HCT116 (cell line): ENCODE measurements at regions not wholly inside any gene's neighbourhood (a gene's known extent, or its start where the extent isn't known, plus 50 kb on each side); places are given as distances from the start of the nearest gene placed in this dataset.

ENCODE experiments used
- ATAC-seq: fragments of 200-7000 bp; cut with Tn5 transposase; 2 replicates; pipeline ENCODE4 v1.9.1; 2020; ENCODE audit warnings: mild to moderate bottlenecking, moderate library complexity
- BruUV-seq: library from RNA; stranded (reverse); fragments of 400-500 nt; replicated peaks from 2 replicates; lab custom pipeline; 2021; lab: Mats Ljungman, UMichigan
- CTCF ChIA-PET: fragments of 300-600 bp; sonication (Branson Sonifier 250); formaldehyde crosslinking; loops from one replicate; lab custom pipeline; 2021; ENCODE audit warnings: antibody characterized with exemption; lab: Charles Lee
- POLR2A ChIA-PET: fragments of 300-600, 350-600 bp; sonication (Branson Sonifier 250); formaldehyde crosslinking; loops from one replicate; lab custom pipeline; 2021; ENCODE audit warnings: antibody characterized with exemption; lab: Charles Lee
- RAD21 ChIA-PET, 2 experiments: fragments of 300-600 bp; sonication (Branson Sonifier 250); formaldehyde crosslinking; loops; one replicate each; lab custom pipeline; 2023; ENCODE audit warnings: low total read pairs in 2 of 2; ENCODE audit not compliant: uncharacterized antibody in 2 of 2, unreplicated experiment in 2 of 2, low non-redundant PET in 1 of 2; lab: Charles Lee
- DNase-seq: peaks from one replicate; pipeline ENCODE4 v3.0.0-alpha.2; 2010; ENCODE audit warnings: low read depth, low spot score
- H2AFZ ChIP-seq: fragments of 200-600 bp; shearing (Covaris generic), sonication (generic); 2 replicates; pipeline ENCODE4 v1.6.1; 2017; ENCODE audit warnings: low read depth, mixed run types, mixed read lengths, antibody characterized with exemption, low read length; ENCODE audit not compliant: poor library complexity, severe bottlenecking
- H3K27ac ChIP-seq: 2 replicates; pipeline ENCODE4 v1.5.1; 2012; ENCODE audit warnings: low read depth, low read length
- H3K27me3 ChIP-seq: fragments of 200-600 bp; sonication (generic); 2 replicates; pipeline ENCODE4 v1.6.1; 2016; ENCODE audit warnings: mixed run types, low read length, mixed read lengths; ENCODE audit not compliant: insufficient read depth
- H3K36me3 ChIP-seq, 2 experiments: fragments of 200-500 bp in 1 of 2; fragments of 200-600 bp in 1 of 2; sonication (Bioruptor generic) in 1 of 2; sonication (generic) in 1 of 2; 2 replicates each; pipeline versions ENCODE4 v1.5.1 to v1.6.1; 2014 to 2016; ENCODE audit warnings: low read length in 2 of 2, inconsistent platforms in 1 of 2, mixed read lengths in 1 of 2, mixed run types in 1 of 2; ENCODE audit not compliant: insufficient read depth in 2 of 2, control insufficient read depth in 1 of 2
- H3K4me1 ChIP-seq, 2 experiments: fragments of 200-600 bp in 1 of 2; sonication (generic) in 1 of 2; 2 replicates each; pipeline versions ENCODE4 v1.5.1 to v1.6.1; 2012 to 2017; ENCODE audit warnings: low read length in 2 of 2, inconsistent platforms in 1 of 2, mild to moderate bottlenecking in 1 of 2, mixed read lengths in 1 of 2, mixed run types in 1 of 2, moderate library complexity in 1 of 2; ENCODE audit not compliant: insufficient read depth in 2 of 2, control insufficient read depth in 1 of 2
- H3K4me2 ChIP-seq: fragments of 200-600 bp; sonication (generic); 2 replicates; pipeline ENCODE4 v1.6.1; 2017; ENCODE audit warnings: mixed run types, low read length, mixed read lengths
- H3K4me3 ChIP-seq, 2 experiments: fragments of 200-600 bp in 1 of 2; sonication (generic) in 1 of 2; replicated peaks in 1 of 2; 2 replicates each; pipeline ENCODE4 v1.5.1; 2011 to 2016; ENCODE audit warnings: low read length in 2 of 2, control low read depth in 1 of 2, low read depth in 1 of 2, mild to moderate bottlenecking in 1 of 2, mixed read lengths in 1 of 2, mixed run types in 1 of 2
- H3K79me2 ChIP-seq: fragments of 200-600 bp; sonication (generic); 2 replicates; pipeline ENCODE4 v1.6.1; 2017; ENCODE audit warnings: mild to moderate bottlenecking, mixed run types, low read length, moderate library complexity, mixed read lengths; ENCODE audit not compliant: insufficient read depth
- H3K9ac ChIP-seq: fragments of 200-600 bp; sonication (generic); 2 replicates; pipeline ENCODE4 v1.6.1; 2016; ENCODE audit warnings: low read length, mixed read lengths
- H3K9me2 ChIP-seq: fragments of 200-600 bp; sonication (generic), shearing (Covaris generic); 2 replicates; pipeline ENCODE4 v1.6.1; 2017; ENCODE audit warnings: mixed run types, mild to moderate bottlenecking, moderate library complexity; ENCODE audit not compliant: insufficient read depth
- H3K9me3 ChIP-seq, 2 experiments: fragments of 200-500 bp in 1 of 2; fragments of 200-600 bp in 1 of 2; sonication (Bioruptor generic) in 1 of 2; sonication (generic) in 1 of 2; 2 replicates each; pipeline ENCODE4 v1.6.1; 2014 to 2017; ENCODE audit warnings: low read length in 2 of 2, mixed read lengths in 2 of 2, inconsistent platforms in 1 of 2, low read depth in 1 of 2, mild to moderate bottlenecking in 1 of 2, mixed run types in 1 of 2, moderate library complexity in 1 of 2; ENCODE audit not compliant: control insufficient read depth in 1 of 2, insufficient read depth in 1 of 2
- H4K20me1 ChIP-seq: fragments of 200-600 bp; sonication (generic), shearing (Covaris generic); 2 replicates; pipeline ENCODE4 v1.6.1; 2017; ENCODE audit warnings: mixed run types, mild to moderate bottlenecking, moderate library complexity; ENCODE audit not compliant: insufficient read depth
- CBX3 ChIP-seq: IDR thresholded peaks from 2 replicates; pipeline ENCODE4 v1.6.1; 2012; ENCODE audit warnings: low read depth
- CEBPB ChIP-seq: IDR thresholded peaks from 2 replicates; pipeline ENCODE4 v1.6.1; 2012; ENCODE audit warnings: low read depth
- EGR1 ChIP-seq: IDR thresholded peaks from 2 replicates; pipeline ENCODE4 v1.6.1; 2012; ENCODE audit warnings: low read depth
- ELF1 ChIP-seq: IDR thresholded peaks from 2 replicates; pipeline ENCODE4 v1.6.1; 2012; ENCODE audit warnings: low read depth, borderline replicate concordance
- EZH2 ChIP-seq: fragments of 200-600 bp; sonication (generic); IDR thresholded peaks from 2 replicates; pipeline ENCODE4 v1.6.1; 2017; ENCODE audit warnings: antibody characterized with exemption, mixed run types
- EZH2phosphoT487 ChIP-seq: fragments of 200-600 bp; IDR thresholded peaks from 2 replicates; pipeline ENCODE4 v1.6.1; 2018; ENCODE audit warnings: antibody characterized with exemption, borderline replicate concordance
- JUND ChIP-seq: IDR thresholded peaks from 2 replicates; pipeline ENCODE4 v1.6.1; 2012
- POLR2AphosphoS5 ChIP-seq: IDR thresholded peaks from 2 replicates; pipeline ENCODE4 v1.6.1; 2011; ENCODE audit warnings: mild to moderate bottlenecking, low read depth, low read length, moderate library complexity
- RAD21 ChIP-seq: IDR thresholded peaks from 2 replicates; pipeline ENCODE4 v1.6.1; 2012; ENCODE audit warnings: low read depth, mild to moderate bottlenecking
- SIN3A ChIP-seq: IDR thresholded peaks from 2 replicates; pipeline ENCODE4 v1.6.1; 2012; ENCODE audit warnings: low read depth
- TCF7L2 ChIP-seq: IDR thresholded peaks from 2 replicates; pipeline ENCODE4 v1.7.0; 2011; ENCODE audit warnings: borderline replicate concordance, inconsistent platforms; ENCODE audit not compliant: insufficient read depth, insufficient read length; ENCODE audit errors: extremely low read depth
- YY1 ChIP-seq: IDR thresholded peaks from 2 replicates; pipeline ENCODE4 v1.6.1; 2011; ENCODE audit warnings: low read length, low read depth, moderate library complexity, mild to moderate bottlenecking; ENCODE audit not compliant: insufficient replicate concordance; ENCODE audit errors: extremely low read depth
- ZFX ChIP-seq: fragments of 450-650 bp; IDR thresholded peaks from 2 replicates; pipeline ENCODE4 v1.6.1; 2017
- ZNF274 ChIP-seq: fragments of 200-500 bp; sonication (Bioruptor generic); IDR thresholded peaks from 2 replicates; pipeline ENCODE4 v1.6.1; 2014; ENCODE audit warnings: mild to moderate bottlenecking, low read depth, low read length, inconsistent platforms
- intact Hi-C: fragments of 100-400 bp; cut with micrococcal nuclease; formaldehyde crosslinking; loops from 2 replicates; pipeline ENCODE4 v1.10.0; 2022
- TF ChIP-seq, protein P1 (sequence below): IDR thresholded peaks from 2 replicates; pipeline ENCODE4 v1.6.1; 2012
- TF ChIP-seq, protein P2 (sequence below): IDR thresholded peaks from 2 replicates; pipeline ENCODE4 v1.6.1; 2012; ENCODE audit warnings: low read depth
- TF ChIP-seq, protein P3 (sequence below): IDR thresholded peaks from 2 replicates; pipeline ENCODE4 v1.6.1; 2012

DNA sequence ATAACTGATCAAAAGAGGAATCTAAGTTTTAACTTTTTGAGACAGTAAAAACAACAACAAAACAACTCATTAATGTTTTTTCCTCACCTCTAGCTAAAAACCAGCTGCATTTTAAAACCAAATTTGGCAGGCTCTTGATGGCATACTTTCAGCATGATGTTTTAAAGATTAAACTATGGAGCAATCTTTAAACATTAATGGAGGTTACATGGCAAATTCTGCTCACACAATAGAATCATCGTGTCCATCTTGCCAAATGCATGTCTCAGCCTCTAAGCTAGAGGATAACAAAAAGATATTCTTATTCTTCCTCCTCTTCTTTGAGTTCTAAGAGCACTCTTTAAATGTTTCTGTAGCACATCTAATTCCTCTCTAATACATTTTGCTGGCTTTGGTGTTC is 579.8 kb upstream of the PKN2 start:
- Histone ChIP-seq H3K4me3 (no peak overlapping the region), H3K4me1 (no peaks in the 10 kb centered on the region), H3K9me3 (no peaks in the 10 kb centered on the region), H3K79me2 (no peaks in the 10 kb centered on the region), H2AFZ (no peak overlapping the region), H3K9me2 (no peaks in the 10 kb centered on the region), H3K36me3 (no peaks in the 10 kb centered on the region), H3K4me2 (no peak overlapping the region), H3K27ac (no peak overlapping the region), H4K20me1 (no peaks in the 10 kb centered on the region), H3K27me3 (no peaks in the 10 kb centered on the region), H3K9ac (no peak overlapping the region)
- BruUV-seq, result no TSS peak
- intact Hi-C loops, result no loop called here
- POLR2A ChIA-PET, result no interaction called here
- ATAC-seq, result no peak
- RAD21 ChIA-PET, result no interaction called here
- TF ChIP-seq, protein P1, sequence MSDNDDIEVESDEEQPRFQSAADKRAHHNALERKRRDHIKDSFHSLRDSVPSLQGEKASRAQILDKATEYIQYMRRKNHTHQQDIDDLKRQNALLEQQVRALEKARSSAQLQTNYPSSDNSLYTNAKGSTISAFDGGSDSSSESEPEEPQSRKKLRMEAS, result no peak
- TF ChIP-seq EZH2phosphoT487, result no peak
- TF ChIP-seq YY1, result no peak
- TF ChIP-seq ELF1, result no peak
- no peak for TF ChIP-seq EZH2
- TF ChIP-seq SIN3A, result no peak
- TF ChIP-seq POLR2AphosphoS5, result no peak
- DNase-seq, result no peak
- CTCF ChIA-PET, result no interaction called here

DNA sequence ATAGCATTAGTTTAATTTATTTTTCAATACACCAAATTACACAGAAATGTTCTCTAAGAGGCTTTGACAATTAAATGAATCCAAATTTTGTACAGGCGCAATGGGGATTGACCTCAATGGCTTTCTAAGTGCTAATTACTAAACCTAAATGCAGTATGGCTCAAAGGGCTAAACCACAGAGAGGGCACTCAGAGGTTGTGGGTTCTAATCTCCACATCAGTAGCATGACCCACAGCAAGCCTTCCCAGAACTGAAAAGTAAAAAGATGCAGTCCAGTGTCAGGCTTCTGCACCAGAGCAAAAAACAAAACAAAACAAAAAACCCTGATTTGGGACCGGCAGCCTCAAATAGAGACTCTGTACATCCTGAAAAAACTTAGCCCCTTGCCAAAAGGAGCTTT is 579.2 kb upstream of the PKN2 start:
- ChIA-PET RAD21 (no interaction called here), CTCF (no interaction called here), POLR2A (no interaction called here)
- Histone ChIP-seq H3K79me2 (no peaks in the 10 kb centered on the region), H2AFZ (no peak overlapping the region), H3K27me3 (no peaks in the 10 kb centered on the region), H4K20me1 (no peaks in the 10 kb centered on the region), H3K4me1 (no peaks in the 10 kb centered on the region), H3K27ac (no peak overlapping the region), H3K9ac (no peak overlapping the region), H3K36me3 (no peaks in the 10 kb centered on the region), H3K9me3 (no peaks in the 10 kb centered on the region), H3K9me2 (no peaks in the 10 kb centered on the region), H3K4me3 (no peak overlapping the region), H3K4me2 (no peak overlapping the region)
- DNase-seq, result no peak
- no TSS peak for BruUV-seq
- ATAC-seq, result no peak
- intact Hi-C loops, result no loop called here
- no peak for TF ChIP-seq YY1
- TF ChIP-seq, protein P2, sequence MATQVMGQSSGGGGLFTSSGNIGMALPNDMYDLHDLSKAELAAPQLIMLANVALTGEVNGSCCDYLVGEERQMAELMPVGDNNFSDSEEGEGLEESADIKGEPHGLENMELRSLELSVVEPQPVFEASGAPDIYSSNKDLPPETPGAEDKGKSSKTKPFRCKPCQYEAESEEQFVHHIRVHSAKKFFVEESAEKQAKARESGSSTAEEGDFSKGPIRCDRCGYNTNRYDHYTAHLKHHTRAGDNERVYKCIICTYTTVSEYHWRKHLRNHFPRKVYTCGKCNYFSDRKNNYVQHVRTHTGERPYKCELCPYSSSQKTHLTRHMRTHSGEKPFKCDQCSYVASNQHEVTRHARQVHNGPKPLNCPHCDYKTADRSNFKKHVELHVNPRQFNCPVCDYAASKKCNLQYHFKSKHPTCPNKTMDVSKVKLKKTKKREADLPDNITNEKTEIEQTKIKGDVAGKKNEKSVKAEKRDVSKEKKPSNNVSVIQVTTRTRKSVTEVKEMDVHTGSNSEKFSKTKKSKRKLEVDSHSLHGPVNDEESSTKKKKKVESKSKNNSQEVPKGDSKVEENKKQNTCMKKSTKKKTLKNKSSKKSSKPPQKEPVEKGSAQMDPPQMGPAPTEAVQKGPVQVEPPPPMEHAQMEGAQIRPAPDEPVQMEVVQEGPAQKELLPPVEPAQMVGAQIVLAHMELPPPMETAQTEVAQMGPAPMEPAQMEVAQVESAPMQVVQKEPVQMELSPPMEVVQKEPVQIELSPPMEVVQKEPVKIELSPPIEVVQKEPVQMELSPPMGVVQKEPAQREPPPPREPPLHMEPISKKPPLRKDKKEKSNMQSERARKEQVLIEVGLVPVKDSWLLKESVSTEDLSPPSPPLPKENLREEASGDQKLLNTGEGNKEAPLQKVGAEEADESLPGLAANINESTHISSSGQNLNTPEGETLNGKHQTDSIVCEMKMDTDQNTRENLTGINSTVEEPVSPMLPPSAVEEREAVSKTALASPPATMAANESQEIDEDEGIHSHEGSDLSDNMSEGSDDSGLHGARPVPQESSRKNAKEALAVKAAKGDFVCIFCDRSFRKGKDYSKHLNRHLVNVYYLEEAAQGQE, result no peak
- TF ChIP-seq RAD21, result no peak
- TF ChIP-seq JUND, result no peak
- TF ChIP-seq CBX3, result no peak
- no peak for TF ChIP-seq TCF7L2
- TF ChIP-seq ZFX, result no peak
- no peak for TF ChIP-seq SIN3A
- TF ChIP-seq EZH2phosphoT487, result no peak
- TF ChIP-seq, protein P3, sequence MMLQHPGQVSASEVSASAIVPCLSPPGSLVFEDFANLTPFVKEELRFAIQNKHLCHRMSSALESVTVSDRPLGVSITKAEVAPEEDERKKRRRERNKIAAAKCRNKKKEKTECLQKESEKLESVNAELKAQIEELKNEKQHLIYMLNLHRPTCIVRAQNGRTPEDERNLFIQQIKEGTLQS, result no peak
- no peak for TF ChIP-seq EGR1
- no peak for TF ChIP-seq POLR2AphosphoS5
- TF ChIP-seq ELF1, result no peak
- no peak for TF ChIP-seq ZNF274
- no peak for TF ChIP-seq CEBPB
- no peak for TF ChIP-seq EZH2
